SKM-1 (cell line): ENCODE measurements at regions not wholly inside any gene's neighbourhood (a gene's known extent, or its start where the extent isn't known, plus 50 kb on each side); places are given as distances from the start of the nearest gene placed in this dataset.

Experiments
- DNase-seq: peaks from one replicate; lab custom pipeline; 2025; ENCODE audit not compliant: unreplicated experiment; lab: John Stamatoyannopoulos, UW

GRCh38 chr1:65670518-65670917 lies 122.2 kb upstream of the PDE4B start:
- no peak for DNase-seq

- DNase-seq = no peak
Observed at GRCh38 chr1:65674522-65674921, 118.2 kb upstream of the PDE4B start.

- no peak for DNase-seq
Observed at GRCh38 chr1:65679773-65680172, 112.9 kb upstream of the PDE4B start.

- no peak for DNase-seq
Observed at GRCh38 chr1:65681096-65681495, 111.6 kb upstream of the PDE4B start.

- DNase-seq = peak; percentile 70
Observed at GRCh38 chr1:65687428-65688214, 105.1 kb upstream of the PDE4B start.

- no peak for DNase-seq
Observed at GRCh38 chr1:65688215-65688566, 104.5 kb upstream of the PDE4B start.

- DNase-seq = no peak
Observed at GRCh38 chr1:65688848-65689247, 103.8 kb upstream of the PDE4B start.

GRCh38 chr1:65691152-65691900 lies 101.4 kb upstream of the PDE4B start:
- DNase-seq = peak; percentile 34

- DNase-seq = no peak
Observed at GRCh38 chr1:65691972-65692371, 100.7 kb upstream of the PDE4B start.

GRCh38 chr1:65694126-65694525 lies 98.6 kb upstream of the PDE4B start:
- DNase-seq = no peak

- DNase-seq = no peak
Observed at GRCh38 chr1:65694933-65695332, 97.8 kb upstream of the PDE4B start.

- no peak for DNase-seq
Observed at GRCh38 chr1:65698590-65698989, 94.1 kb upstream of the PDE4B start.

- DNase-seq = no peak
Observed at GRCh38 chr1:65703853-65704252, 88.8 kb upstream of the PDE4B start.

- DNase-seq = no peak
Observed at GRCh38 chr1:65704318-65704717, 88.4 kb upstream of the PDE4B start.

GRCh38 chr1:65717815-65718454 lies 74.8 kb upstream of the PDE4B start:
- no peak for DNase-seq

GRCh38 chr1:65719391-65719790 lies 73.3 kb upstream of the PDE4B start:
- no peak for DNase-seq

GRCh38 chr1:65722461-65722860 lies 70.2 kb upstream of the PDE4B start:
- DNase-seq = no peak

GRCh38 chr1:65724151-65724550 lies 68.5 kb upstream of the PDE4B start:
- DNase-seq = no peak

- no peak for DNase-seq
Observed at GRCh38 chr1:65725064-65725463, 67.6 kb upstream of the PDE4B start.

- no peak for DNase-seq
Observed at GRCh38 chr1:65728504-65728903, 64.2 kb upstream of the PDE4B start.

GRCh38 chr1:65729259-65729658 lies 63.4 kb upstream of the PDE4B start:
- DNase-seq = no peak

GRCh38 chr1:65734979-65735378 lies 57.7 kb upstream of the PDE4B start:
- DNase-seq = no peak
